Breast epithelium (tissue), 3 donors: ENCODE measurements at regions not wholly inside any gene's neighbourhood (a gene's known extent, or its start where the extent isn't known, plus 50 kb on each side); places are given as distances from the start of the nearest gene placed in this dataset.

Source experiments
- CTCF ChIP-seq, 3 donors: fragments of 450-650 bp; IDR thresholded peaks; one replicate each; pipeline ENCODE4 v1.5.1; 2016 to 2017; ENCODE audit warnings: antibody characterized with exemption in 3 of 3, mild to moderate bottlenecking in 3 of 3, moderate library complexity in 3 of 3
- POLR2A ChIP-seq: fragments of 450-650 bp; IDR thresholded peaks from one replicate; pipeline ENCODE4 v1.6.1; 2016; ENCODE audit warnings: antibody characterized with exemption, mild to moderate bottlenecking, moderate library complexity
- POLR2AphosphoS5 ChIP-seq, 3 donors: sonication (generic); formaldehyde crosslinking; IDR thresholded peaks; one replicate each; pipeline ENCODE4 v1.6.1; 2017; ENCODE audit warnings: antibody characterized with exemption in 3 of 3

GRCh38 chr5:124124711-124125229 lies 612.8 kb downstream of the CSNK1G3 start:
- no peak for TF ChIP-seq CTCF (IDR thresholded peaks at IDR 0.05)
- TF ChIP-seq POLR2A = no peak
- no peak for TF ChIP-seq POLR2AphosphoS5 (IDR thresholded peaks at IDR 0.05)
